Uterus (tissue), 2 donors: ENCODE measurements at regions not wholly inside any gene's neighbourhood (a gene's known extent, or its start where the extent isn't known, plus 50 kb on each side); places are given as distances from the start of the nearest gene placed in this dataset.

ENCODE experiments used
- CTCF ChIP-seq, 4 experiments: fragments of 200-600 bp in 2 of 4; fragments of 450-650 bp in 2 of 4; sonication (generic) in 2 of 4; IDR thresholded peaks; one replicate each; pipeline ENCODE4 v1.5.1; 2016 to 2019; ENCODE audit warnings: antibody characterized with exemption in 4 of 4, mild to moderate bottlenecking in 2 of 4, moderate library complexity in 1 of 4
- POLR2A ChIP-seq, 2 donors: fragments of 450-650 bp; IDR thresholded peaks; one replicate each; pipeline ENCODE4 v1.6.1; 2016; ENCODE audit warnings: antibody characterized with exemption in 2 of 2, mild to moderate bottlenecking in 1 of 2, moderate library complexity in 1 of 2

- no peak for TF ChIP-seq CTCF (IDR thresholded peaks at IDR 0.05)
- TF ChIP-seq POLR2A (IDR thresholded peaks at IDR 0.05): no peak
Observed at GRCh38 chr9:108484468-108484867, 371.3 kb downstream of the ACTL7B start.
